ENCODE measurements at regions not wholly inside any gene's neighbourhood (a gene's known extent, or its start where the extent isn't known, plus 50 kb on each side); places are given as distances from the start of the nearest gene placed in this dataset.

DNA sequence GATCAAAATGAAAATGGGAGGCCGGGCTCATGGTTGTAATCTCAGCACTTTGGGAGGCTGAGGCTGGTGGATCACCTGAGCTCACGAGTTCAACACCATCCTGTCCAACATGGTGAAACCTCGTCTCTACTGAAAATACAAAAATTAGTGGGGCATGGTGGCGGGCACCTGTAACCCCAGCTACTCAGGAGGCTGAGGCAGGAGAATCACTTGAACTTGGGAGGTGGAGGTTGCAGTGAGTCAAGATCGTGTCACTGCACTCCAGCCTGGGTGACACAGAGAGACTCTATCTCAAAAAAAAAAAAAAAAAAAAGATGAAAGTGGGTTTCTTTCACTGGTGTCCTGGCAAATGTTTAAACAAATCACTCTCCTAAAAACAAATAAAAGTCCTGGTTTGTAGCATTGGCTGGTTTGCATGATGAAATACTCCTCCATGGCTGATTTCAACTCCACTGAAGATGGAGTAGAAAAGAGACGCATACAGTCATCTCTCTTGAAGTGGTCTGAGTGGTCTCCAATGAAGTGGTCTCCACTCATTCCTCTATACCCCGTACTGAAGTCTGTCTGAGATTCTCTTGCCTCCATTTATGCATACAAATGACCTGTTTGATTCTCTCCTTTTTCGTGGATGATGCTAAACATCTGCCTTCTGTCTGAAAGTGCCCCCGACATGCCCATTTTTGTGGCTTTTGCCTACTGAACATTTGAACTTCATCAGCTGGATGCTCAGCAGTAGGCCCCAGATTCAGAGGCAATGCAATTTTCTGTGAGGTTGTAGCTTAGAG lies 153.0 kb upstream of the FAM20A start:
- no peak for TF ChIP-seq CTCF (IDR thresholded peaks at IDR 0.05)
- TF ChIP-seq POLR2A (IDR thresholded peaks at IDR 0.05) = no peak
- TF ChIP-seq POLR2AphosphoS5 (IDR thresholded peaks at IDR 0.05) = no peak
